ENCODE measurements at regions not wholly inside any gene's neighbourhood (a gene's known extent, or its start where the extent isn't known, plus 50 kb on each side); places are given as distances from the start of the nearest gene placed in this dataset.

GRCh38 chr7:22939842-22940241 is 74.1 kb downstream of the HYCC1 start:
- TF ChIP-seq CTCF (IDR thresholded peaks at IDR 0.05) (no peak), POLR2A (IDR thresholded peaks at IDR 0.05) (no peak)
